A549 (cell line): ENCODE measurements at regions not wholly inside any gene's neighbourhood (a gene's known extent, or its start where the extent isn't known, plus 50 kb on each side); places are given as distances from the start of the nearest gene placed in this dataset.

Experiments used
- CTCF ChIP-seq: fragments of >200 bp; sonication (Bioruptor Twin); formaldehyde crosslinking; IDR thresholded peaks from 3 replicates; pipeline ENCODE4 v1.5.1; 2016
- JUN ChIP-seq, 2 experiments: fragments of >200 bp; sonication (Bioruptor Twin); formaldehyde crosslinking; IDR thresholded peaks; 2 replicates in 1 of 2; 3 replicates in 1 of 2; pipeline ENCODE4 v1.6.1; 2016 to 2017

DNA sequence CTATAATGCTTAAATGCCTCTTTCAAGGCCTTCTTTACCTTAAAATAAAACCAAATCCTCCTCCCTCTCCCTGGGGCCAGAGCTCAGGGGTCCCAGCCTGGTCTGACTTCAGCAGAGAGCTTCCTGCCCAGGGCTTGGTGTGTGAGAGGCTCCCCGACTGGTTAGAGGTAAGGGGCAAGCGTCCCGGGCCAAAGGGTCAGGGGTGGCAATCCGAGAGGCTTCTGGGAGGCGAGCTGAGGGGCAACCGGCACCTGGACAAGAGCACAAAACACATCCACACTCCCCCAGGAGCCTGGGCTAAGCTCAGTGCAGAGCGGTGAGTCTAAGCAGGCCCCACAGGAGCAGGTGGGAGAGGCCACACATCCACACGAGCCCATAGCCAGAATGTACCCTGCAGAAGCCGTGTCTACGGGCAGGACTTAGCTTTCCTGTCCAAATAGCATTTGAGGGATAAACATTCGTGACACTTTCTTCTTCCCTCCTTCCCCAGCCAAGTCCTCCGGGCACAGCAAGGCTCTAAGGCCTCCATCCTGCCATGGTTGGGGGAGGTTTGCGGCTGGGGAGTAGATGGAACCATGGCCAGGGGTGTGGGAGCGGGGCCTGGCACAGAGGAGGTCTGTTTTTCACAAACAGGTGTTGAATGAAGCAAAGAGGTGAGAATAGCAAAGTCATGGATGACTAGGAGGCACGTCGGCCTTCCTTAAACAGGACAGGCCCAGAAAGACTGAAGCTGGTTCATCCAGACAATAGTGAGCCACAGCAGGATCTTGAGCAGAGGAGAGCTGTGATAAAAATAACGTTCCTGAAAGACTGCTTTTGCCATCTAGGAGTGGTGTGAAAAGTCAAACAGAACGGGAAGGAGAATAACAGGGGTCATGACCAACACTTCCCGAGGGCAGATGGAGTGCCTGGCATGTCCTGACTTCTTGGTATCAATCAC is 98.7 kb upstream of the IQSEC1 start:
- TF ChIP-seq JUN (IDR thresholded peaks at IDR 0.05) (no peak), CTCF (no peak)
